CD14-positive monocyte (primary cell): ENCODE measurements at regions not wholly inside any gene's neighbourhood (a gene's known extent, or its start where the extent isn't known, plus 50 kb on each side); places are given as distances from the start of the nearest gene placed in this dataset.

ENCODE experiments used
- DNase-seq, 3 donors: peaks; one replicate each; pipeline ENCODE4 v3.0.0-alpha.2; 2011 to 2022
- H2AFZ ChIP-seq: 2 replicates; pipeline ENCODE4 v1.6.0; 2012; ENCODE audit warnings: mild to moderate bottlenecking, low read depth, low read length, inconsistent platforms; ENCODE audit not compliant: insufficient read depth, poor library complexity, severe bottlenecking
- H3K27ac ChIP-seq, 2 donors: 1 replicate in 1 of 2; 2 replicates in 1 of 2; pipeline ENCODE4 v1.5.1; 2012 to 2013; ENCODE audit warnings: low read length in 2 of 2, control low read depth in 1 of 2, inconsistent platforms in 1 of 2, low read depth in 1 of 2, mild to moderate bottlenecking in 1 of 2
- H3K27me3 ChIP-seq, 2 donors: one replicate each; pipeline versions ENCODE4 v1.6.0 to v1.6.1; 2011 to 2013; ENCODE audit warnings: low read length in 2 of 2; ENCODE audit not compliant: control insufficient read depth in 2 of 2, insufficient read depth in 2 of 2
- H3K36me3 ChIP-seq, 2 donors: replicated peaks in 1 of 2; 1 replicate in 1 of 2; 2 replicates in 1 of 2; pipeline versions ENCODE4 v1.5.1 to v1.6.1; 2012 to 2013; ENCODE audit warnings: low read length in 2 of 2, control low read depth in 1 of 2, inconsistent platforms in 1 of 2, mild to moderate bottlenecking in 1 of 2; ENCODE audit not compliant: insufficient read depth in 2 of 2, control insufficient read depth in 1 of 2
- H3K4me1 ChIP-seq, 2 donors: 1 replicate in 1 of 2; 2 replicates in 1 of 2; pipeline versions ENCODE4 v1.5.1 to v1.6.1; 2012 to 2013; ENCODE audit warnings: low read length in 2 of 2, control low read depth in 1 of 2, inconsistent platforms in 1 of 2, mild to moderate bottlenecking in 1 of 2, moderate library complexity in 1 of 2; ENCODE audit not compliant: insufficient read depth in 2 of 2, control insufficient read depth in 1 of 2
- H3K4me2 ChIP-seq: replicated peaks from 2 replicates; pipeline ENCODE3; 2012; ENCODE audit warnings: low read length, moderate library complexity, mild to moderate bottlenecking; ENCODE audit not compliant: poor library complexity, severe bottlenecking; ENCODE audit errors: extremely low read depth
- H3K4me3 ChIP-seq, 3 experiments: fragments of 200-600 bp in 1 of 3; sonication (generic) in 1 of 3; replicated peaks in 1 of 3; 1 replicate in 2 of 3; 2 replicates in 1 of 3; pipeline ENCODE4 v1.5.1; 2011 to 2013; ENCODE audit warnings: low read length in 3 of 3, mild to moderate bottlenecking in 3 of 3, control low read depth in 2 of 3, low read depth in 2 of 3, inconsistent platforms in 1 of 3, moderate library complexity in 1 of 3
- H3K79me2 ChIP-seq: 2 replicates; pipeline ENCODE4 v1.6.0; 2012; ENCODE audit warnings: mild to moderate bottlenecking, control low read depth, inconsistent platforms, low read length, moderate library complexity; ENCODE audit not compliant: insufficient read depth
- H3K9ac ChIP-seq: 2 replicates; pipeline ENCODE4 v1.6.0; 2017; ENCODE audit warnings: low read length, mild to moderate bottlenecking; ENCODE audit not compliant: insufficient read depth, poor library complexity, severe bottlenecking
- H3K9me3 ChIP-seq, 2 donors: replicated peaks in 1 of 2; 1 replicate in 1 of 2; 2 replicates in 1 of 2; pipeline versions ENCODE4 v1.5.1 to v1.6.1; 2012 to 2013; ENCODE audit warnings: low read length in 2 of 2, control low read depth in 1 of 2; ENCODE audit not compliant: control insufficient read depth in 1 of 2, insufficient read depth in 1 of 2
- H4K20me1 ChIP-seq: 2 replicates; pipeline ENCODE4 v1.6.0; 2012; ENCODE audit warnings: mild to moderate bottlenecking, low read length, control low read depth, moderate library complexity; ENCODE audit not compliant: insufficient read depth
- H3K27ac Mint-ChIP-seq, 7 donors: one replicate each; pipeline ENCODE4 v1.8.0; 2020; ENCODE audit warnings: mild to moderate bottlenecking in 7 of 7, mixed read lengths in 7 of 7, moderate library complexity in 6 of 7, inconsistent platforms in 2 of 7
- H3K27me3 Mint-ChIP-seq, 3 donors: one replicate each; pipeline ENCODE4 v1.8.0; 2021 to 2022; ENCODE audit warnings: low read depth in 3 of 3, mild to moderate bottlenecking in 3 of 3, mixed read lengths in 3 of 3, moderate library complexity in 3 of 3, inconsistent platforms in 1 of 3
- H3K36me3 Mint-ChIP-seq, 2 donors: one replicate each; pipeline ENCODE4 v1.8.0; 2020; ENCODE audit warnings: mixed read lengths in 2 of 2, inconsistent platforms in 1 of 2, mild to moderate bottlenecking in 1 of 2
- H3K4me1 Mint-ChIP-seq: one replicate; pipeline ENCODE4 v1.8.0; 2020; ENCODE audit warnings: mild to moderate bottlenecking, mixed read lengths
- H3K4me3 Mint-ChIP-seq, 2 donors: one replicate each; pipeline ENCODE4 v1.8.0; 2020; ENCODE audit warnings: mild to moderate bottlenecking in 2 of 2, mixed read lengths in 2 of 2, moderate library complexity in 1 of 2
- H3K9me3 Mint-ChIP-seq, 7 donors: one replicate each; pipeline ENCODE4 v1.8.0; 2020 to 2022; ENCODE audit warnings: mixed read lengths in 7 of 7, mild to moderate bottlenecking in 6 of 7, moderate library complexity in 6 of 7, inconsistent platforms in 2 of 7
- CTCF ChIP-seq: fragments of 200-600 bp; IDR thresholded peaks from one replicate; pipeline ENCODE4 v1.8.0; 2022; ENCODE audit warnings: antibody characterized with exemption, mild to moderate bottlenecking
- WGBS: methylation state at CpG from one replicate; pipeline ENCODE4 v1.1.5; 2013; ENCODE audit warnings: missing lambda C conversion rate; ENCODE audit not compliant: insufficient coverage; 5-methylcytosine and 5-hydroxymethylcytosine counted together
- intact Hi-C, 2 donors: fragments of 100-400 bp; cut with micrococcal nuclease; formaldehyde crosslinking; loops; one replicate each; pipeline versions ENCODE4 v1.15.0 to v1.15.1; 2023

GRCh38 chr6:77181749-77182148, 281.5 kb downstream of the HTR1B start:
- no peak overlapping the region for H3K27ac ChIP-seq
- no peak overlapping the region for H3K4me3 ChIP-seq
- H4K20me1 ChIP-seq = no peaks in the 10 kb centered on the region
- Mint-ChIP-seq H3K4me3 (no peak overlapping the region), H3K9me3 (peaks cover 3 to 13% (median 7%) of the 10 kb centered on the region in 7 donors), H3K36me3 (no peaks in the 10 kb centered on the region), H3K27me3 (no peaks in the 10 kb centered on the region), H3K4me1 (no peaks in the 10 kb centered on the region), H3K27ac (no peak overlapping the region)
- no peak overlapping the region for H3K4me2 ChIP-seq
- no peak for DNase-seq
- H2AFZ ChIP-seq = no peak overlapping the region
- H3K27me3 ChIP-seq = no peaks in the 10 kb centered on the region
- no peaks in the 10 kb centered on the region for H3K4me1 ChIP-seq
- no CpG with 5 or more reads among the region's 3 CpGs for WGBS
- TF ChIP-seq CTCF = no peak
- H3K79me2 ChIP-seq = no peaks in the 10 kb centered on the region
- no peak overlapping the region for H3K9ac ChIP-seq
- H3K36me3 ChIP-seq = no peaks in the 10 kb centered on the region
- H3K9me3 ChIP-seq = peaks cover 3 to 7% of the 10 kb centered on the region in 2 donors
- intact Hi-C loops = no loop called here

GRCh38 chr6:77180326-77180725, 283.0 kb downstream of the HTR1B start:
- Mint-ChIP-seq H3K9me3 (peaks cover 0 to 13% (median 7%) of the 10 kb centered on the region in 7 donors), H3K27ac (no peak overlapping the region), H3K36me3 (no peaks in the 10 kb centered on the region), H3K27me3 (no peaks in the 10 kb centered on the region), H3K4me3 (no peak overlapping the region), H3K4me1 (no peaks in the 10 kb centered on the region)
- H3K9me3 ChIP-seq = peaks cover 3 to 10% of the 10 kb centered on the region in 2 donors
- TF ChIP-seq CTCF = no peak
- no peaks in the 10 kb centered on the region for H3K4me1 ChIP-seq
- H3K36me3 ChIP-seq = no peaks in the 10 kb centered on the region
- 78% methylated on average over 1 of the region's 3 CpGs for WGBS
- H3K27me3 ChIP-seq = no peaks in the 10 kb centered on the region
- no peak for DNase-seq
- no peak overlapping the region for H3K4me2 ChIP-seq
- intact Hi-C loops = no loop called here
- H3K9ac ChIP-seq = no peak overlapping the region
- no peak overlapping the region for H2AFZ ChIP-seq
- no peak overlapping the region for H3K27ac ChIP-seq
- H3K79me2 ChIP-seq = no peaks in the 10 kb centered on the region
- no peak overlapping the region for H3K4me3 ChIP-seq
- H4K20me1 ChIP-seq = no peaks in the 10 kb centered on the region
